Muscle layer of duodenum (tissue), 2 donors: ENCODE measurements at regions not wholly inside any gene's neighbourhood (a gene's known extent, or its start where the extent isn't known, plus 50 kb on each side); places are given as distances from the start of the nearest gene placed in this dataset.

Source experiments
- H3K27ac ChIP-seq: one replicate; pipeline ENCODE4 v1.7.0; 2013; ENCODE audit warnings: mild to moderate bottlenecking, low read length
- H3K27me3 ChIP-seq: one replicate; pipeline ENCODE4 v1.7.0; 2013; ENCODE audit warnings: low read depth, mild to moderate bottlenecking, control low read depth, low read length
- H3K36me3 ChIP-seq, 2 donors: one replicate each; pipeline ENCODE4 v1.7.0; 2013; ENCODE audit warnings: low read length in 2 of 2, control low read depth in 1 of 2, mild to moderate bottlenecking in 1 of 2; ENCODE audit not compliant: insufficient read depth in 2 of 2, control insufficient read depth in 1 of 2
- H3K4me1 ChIP-seq, 2 donors: one replicate each; pipeline ENCODE4 v1.7.0; 2013; ENCODE audit warnings: low read length in 2 of 2, mild to moderate bottlenecking in 2 of 2, control low read depth in 1 of 2, moderate library complexity in 1 of 2; ENCODE audit not compliant: insufficient read depth in 2 of 2, control insufficient read depth in 1 of 2
- H3K4me3 ChIP-seq, 2 donors: one replicate each; pipeline ENCODE4 v1.7.0; 2013; ENCODE audit warnings: low read length in 2 of 2, low read depth in 1 of 2, mild to moderate bottlenecking in 1 of 2
- H3K9me3 ChIP-seq, 2 donors: one replicate each; pipeline ENCODE4 v1.7.0; 2013; ENCODE audit warnings: low read length in 2 of 2, control low read depth in 1 of 2, mild to moderate bottlenecking in 1 of 2; ENCODE audit not compliant: control insufficient read depth in 1 of 2
- donor health status: healthy.

DNA sequence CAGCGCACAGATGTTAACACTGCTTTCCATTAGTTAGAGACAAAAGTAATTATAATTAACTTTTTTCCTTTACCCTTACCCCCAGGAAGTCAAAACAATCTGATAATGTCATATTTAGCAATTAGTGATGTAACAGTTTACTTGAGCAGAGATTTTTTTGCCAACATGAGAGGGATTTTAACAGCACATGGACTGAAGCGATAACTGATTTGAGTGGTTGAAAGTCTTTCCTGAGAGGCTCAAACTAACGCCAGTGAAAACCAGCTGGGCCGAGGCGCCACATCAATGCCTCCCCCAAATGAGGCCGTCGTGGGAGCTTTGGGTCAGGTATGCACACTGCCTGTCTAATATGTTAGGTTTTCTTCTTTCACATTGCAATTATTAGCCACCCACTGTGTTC lies 469.9 kb upstream of the SMIM21 start:
- Histone ChIP-seq H3K27ac (no peak overlapping the region), H3K9me3 (no peaks in the 10 kb centered on the region), H3K4me3 (no peak overlapping the region), H3K36me3 (no peaks in the 10 kb centered on the region), H3K27me3 (no peaks in the 10 kb centered on the region), H3K4me1 (no peaks in the 10 kb centered on the region)

GRCh38 chr18:75896865-75897264 lies 469.4 kb upstream of the SMIM21 start:
- Histone ChIP-seq H3K36me3 (no peaks in the 10 kb centered on the region), H3K4me1 (no peaks in the 10 kb centered on the region), H3K9me3 (no peaks in the 10 kb centered on the region), H3K27ac (no peak overlapping the region), H3K4me3 (no peak overlapping the region), H3K27me3 (no peaks in the 10 kb centered on the region)

DNA sequence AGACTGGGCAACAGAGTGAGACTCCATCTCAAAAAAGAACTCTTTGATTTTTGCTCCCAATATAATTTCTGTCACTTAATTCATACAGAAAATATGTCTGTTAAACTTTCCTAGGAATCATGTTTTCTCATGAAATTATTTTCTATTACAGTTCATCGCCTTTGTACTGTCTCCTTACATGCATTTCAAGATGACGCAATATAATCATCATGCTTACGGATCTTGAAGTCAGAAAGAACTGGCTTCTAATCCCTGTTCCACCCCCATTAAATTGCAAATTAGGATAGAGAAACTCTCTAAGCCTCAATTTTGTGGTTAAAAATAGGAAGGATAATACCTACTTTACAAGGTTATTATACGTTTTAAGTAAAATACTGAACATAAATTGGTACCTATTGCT lies 467.6 kb upstream of the SMIM21 start:
- Histone ChIP-seq H3K36me3 (no peaks in the 10 kb centered on the region), H3K4me1 (no peaks in the 10 kb centered on the region), H3K27ac (no peak overlapping the region), H3K4me3 (no peak overlapping the region), H3K27me3 (no peaks in the 10 kb centered on the region), H3K9me3 (no peaks in the 10 kb centered on the region)

- Histone ChIP-seq H3K4me3 (no peak overlapping the region), H3K27me3 (no peaks in the 10 kb centered on the region), H3K9me3 (peaks cover 0 to 5% of the 10 kb centered on the region in 2 donors)
These were observed 457.2 kb upstream of the SMIM21 start for GRCh38 chr18:75884728-75885127.

GRCh38 chr18:75880925-75881504 lies 453.5 kb upstream of the SMIM21 start:
- H3K27me3 ChIP-seq: no peaks in the 10 kb centered on the region
- no peaks in the 10 kb centered on the region for H3K36me3 ChIP-seq
- H3K27ac ChIP-seq: no peak overlapping the region
- H3K4me3 ChIP-seq: no peak overlapping the region
- H3K9me3 ChIP-seq: peaks cover 0 to 5% of the 10 kb centered on the region in 2 donors
- H3K4me1 ChIP-seq: no peaks in the 10 kb centered on the region

More at GRCh38 chr18:75884728-75885127, 457.2 kb upstream of the SMIM21 start:
- Histone ChIP-seq H3K36me3 (no peaks in the 10 kb centered on the region), H3K27ac (no peak overlapping the region), H3K4me1 (peaks cover 0 to 6% of the 10 kb centered on the region in 2 donors)

DNA sequence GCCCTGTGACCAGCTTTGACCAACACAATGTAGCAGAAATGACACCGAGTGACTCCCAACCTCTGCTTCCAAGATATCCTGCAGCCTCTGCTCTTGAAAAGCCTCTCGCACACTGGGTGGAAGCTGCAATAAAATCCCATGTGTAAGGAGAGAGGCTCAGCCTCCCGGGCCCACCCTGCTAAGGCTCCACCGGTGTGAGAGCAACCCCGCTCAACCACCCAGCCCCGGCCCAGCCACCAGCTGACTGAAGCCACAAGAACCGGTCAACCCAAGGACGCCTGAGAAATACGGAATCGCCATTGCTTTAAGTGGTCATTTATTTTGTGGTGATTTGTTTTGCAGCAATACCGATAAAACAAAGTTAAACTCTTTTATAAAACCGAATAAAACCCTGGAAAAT lies 452.8 kb upstream of the SMIM21 start:
- H3K27me3 ChIP-seq: no peaks in the 10 kb centered on the region

GRCh38 chr18:75879196-75879595 lies 451.7 kb upstream of the SMIM21 start:
- H3K4me3 ChIP-seq: no peak overlapping the region
- no peak overlapping the region for H3K27ac ChIP-seq
- no peaks in the 10 kb centered on the region for H3K27me3 ChIP-seq
- no peaks in the 10 kb centered on the region for H3K4me1 ChIP-seq
- peaks cover 0 to 4% of the 10 kb centered on the region in 2 donors for H3K9me3 ChIP-seq
- H3K36me3 ChIP-seq: no peaks in the 10 kb centered on the region

More for the DNA sequence above, 452.8 kb upstream of the SMIM21 start:
- no peak overlapping the region for H3K4me3 ChIP-seq
- no peaks in the 10 kb centered on the region for H3K36me3 ChIP-seq
- no peak overlapping the region for H3K27ac ChIP-seq
- H3K4me1 ChIP-seq: no peaks in the 10 kb centered on the region
- peaks cover 0 to 5% of the 10 kb centered on the region in 2 donors for H3K9me3 ChIP-seq

DNA sequence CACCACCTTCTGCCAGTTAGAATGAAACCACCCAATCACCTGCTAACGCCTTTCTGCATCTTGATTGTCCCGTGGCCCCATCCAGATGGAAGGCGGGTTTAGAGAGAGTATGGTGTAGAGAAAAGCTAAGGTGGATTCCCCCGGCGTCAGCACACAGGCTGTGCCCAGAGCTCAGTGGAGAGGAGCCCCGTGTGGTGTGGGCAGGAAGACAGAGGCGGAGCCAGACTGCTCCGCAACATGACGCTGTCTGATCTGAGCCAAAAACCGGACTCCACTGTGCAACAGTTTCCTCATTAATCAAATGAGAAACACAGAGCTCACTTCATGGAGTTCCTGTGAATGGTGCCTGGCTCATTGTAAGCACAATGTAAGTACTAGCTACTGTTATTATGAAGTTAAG lies 448.1 kb upstream of the SMIM21 start:
- peak overlapping the region in 1 of 2 donors; percentile 4 for H3K4me3 ChIP-seq
- no peaks in the 10 kb centered on the region for H3K4me1 ChIP-seq
- no peaks in the 10 kb centered on the region for H3K36me3 ChIP-seq
- H3K27me3 ChIP-seq: no peaks in the 10 kb centered on the region
- peak overlapping the region; percentile 4 for H3K27ac ChIP-seq
- H3K9me3 ChIP-seq: no peaks in the 10 kb centered on the region

- Histone ChIP-seq H3K4me3 (no peak overlapping the region), H3K27ac (peak overlapping the region; percentile 78), H3K36me3 (no peaks in the 10 kb centered on the region), H3K9me3 (no peaks in the 10 kb centered on the region), H3K27me3 (no peaks in the 10 kb centered on the region), H3K4me1 (no peaks in the 10 kb centered on the region)
These were observed 447.0 kb upstream of the SMIM21 start for GRCh38 chr18:75874401-75875089.

GRCh38 chr18:75871596-75871995 lies 444.1 kb upstream of the SMIM21 start:
- H3K9me3 ChIP-seq: no peaks in the 10 kb centered on the region
- H3K36me3 ChIP-seq: no peaks in the 10 kb centered on the region
- no peaks in the 10 kb centered on the region for H3K4me1 ChIP-seq
- no peak overlapping the region for H3K4me3 ChIP-seq
- H3K27me3 ChIP-seq: no peaks in the 10 kb centered on the region
- no peak overlapping the region for H3K27ac ChIP-seq

GRCh38 chr18:75869162-75869561 lies 441.7 kb upstream of the SMIM21 start:
- Histone ChIP-seq H3K27ac (peak overlapping the region; percentile 52), H3K4me3 (no peak overlapping the region), H3K9me3 (no peaks in the 10 kb centered on the region), H3K27me3 (no peaks in the 10 kb centered on the region), H3K4me1 (peaks cover 0 to 6% of the 10 kb centered on the region in 2 donors), H3K36me3 (no peaks in the 10 kb centered on the region)

- Histone ChIP-seq H3K4me3 (no peak overlapping the region), H3K27ac (no peak overlapping the region), H3K36me3 (no peaks in the 10 kb centered on the region), H3K27me3 (no peaks in the 10 kb centered on the region), H3K9me3 (no peaks in the 10 kb centered on the region), H3K4me1 (peaks cover 0 to 6% of the 10 kb centered on the region in 2 donors)
These were observed 440.5 kb upstream of the SMIM21 start for GRCh38 chr18:75868031-75868430.
